ENCODE measurements at regions not wholly inside any gene's neighbourhood (a gene's known extent, or its start where the extent isn't known, plus 50 kb on each side); places are given as distances from the start of the nearest gene placed in this dataset.
A peak's percentile ranks its signal among the peaks of the same experiment; 100 is the strongest.

DNA sequence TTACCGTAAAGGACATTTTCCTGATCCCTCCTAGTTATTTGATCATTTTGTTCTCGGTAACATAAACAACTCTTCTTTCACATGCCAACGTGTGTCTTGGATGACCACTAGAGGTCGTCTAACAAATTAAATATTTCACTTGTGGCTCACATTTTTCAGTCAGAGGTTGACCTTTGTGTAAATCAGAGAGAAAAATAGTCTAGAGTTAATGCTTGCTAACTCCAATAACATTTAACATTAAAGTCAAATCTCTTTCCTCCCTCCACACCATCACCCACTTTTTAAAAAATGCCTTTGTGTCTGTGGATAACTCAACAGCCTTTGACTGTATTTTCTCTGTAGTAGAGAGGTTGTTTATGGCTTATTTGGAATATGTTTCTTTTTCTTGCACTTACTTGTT is 220.5 kb upstream of the B3GALT2 start:
- CTCF ChIA-PET, result interaction anchor here (1.6 kb wide), 1 partner anchor 11 kb away, joined by 4 read pairs; no protein-coding TSS in a partner anchor
- H3K4me2 ChIP-seq, result peak overlapping the region; percentile 43; the same call in 2 of the 3 replicates
- ATAC-seq (peak; percentile 67 to 78; a peak in 4 of 6 replicates), DNase-seq (ENCODE audit: low read depth in 1 of 2, low spot score in 1 of 2) (peak; percentile 24 to 62), FAIRE-seq (peak; percentile 95)
- H3K4me3 ChIP-seq, result no peak overlapping the region
- POLR2A ChIA-PET, result no interaction called here
- no peaks in the 10 kb centered on the region for H3K9me3 ChIP-seq
- WGBS (ENCODE audit: missing lambda C conversion rate), result 5% methylated on average over 4 of the region's 4 CpGs
- no peak overlapping the region for H3K27ac ChIP-seq
- H3K4me1 ChIP-seq, result peaks cover 8% of the 10 kb centered on the region; the same call in 2 of the 3 replicates
- no peak for TF ChIP-seq ZSCAN20 (CRISPR knock-in tag; IDR thresholded peaks at IDR 0.05)
- no peak for TF ChIP-seq ZFP36 (IDR thresholded peaks at IDR 0.05; ENCODE audit: borderline replicate concordance, partially characterized antibody)
- no peak for TF ChIP-seq SREBF2 (IDR thresholded peaks at IDR 0.05)
- TF ChIP-seq PHF8 (IDR thresholded peaks at IDR 0.05; ENCODE audit: borderline replicate concordance, low read depth), result no peak
- no peak for TF ChIP-seq NFE2L2 (conservative IDR thresholded peaks at IDR 0.05; ENCODE audit: low read length)
- TF ChIP-seq EP300 (IDR thresholded peaks at IDR 0.05), result no peak
- TF ChIP-seq POLR2A (IDR thresholded peaks at IDR 0.05; ENCODE audit: low read length), result no peak
- TF ChIP-seq FOSL2 (IDR thresholded peaks at IDR 0.05), result no peak
- no peak for TF ChIP-seq FOSL2 (CRISPR knock-in tag; IDR thresholded peaks at IDR 0.05)
- peak; percentile 85 for TF ChIP-seq SMC3 (IDR thresholded peaks at IDR 0.05)
- TF ChIP-seq HDAC2 (IDR thresholded peaks at IDR 0.05), result no peak
- TF ChIP-seq, protein P1, sequence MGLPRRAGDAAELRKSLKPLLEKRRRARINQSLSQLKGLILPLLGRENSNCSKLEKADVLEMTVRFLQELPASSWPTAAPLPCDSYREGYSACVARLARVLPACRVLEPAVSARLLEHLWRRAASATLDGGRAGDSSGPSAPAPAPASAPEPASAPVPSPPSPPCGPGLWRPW (IDR thresholded peaks at IDR 0.05), result no peak
- no peak for TF ChIP-seq TFCP2L1 (CRISPR knock-in tag; IDR thresholded peaks at IDR 0.05)
- no peak for TF ChIP-seq JUN (IDR thresholded peaks at IDR 0.05)
- TF ChIP-seq, protein P2, sequence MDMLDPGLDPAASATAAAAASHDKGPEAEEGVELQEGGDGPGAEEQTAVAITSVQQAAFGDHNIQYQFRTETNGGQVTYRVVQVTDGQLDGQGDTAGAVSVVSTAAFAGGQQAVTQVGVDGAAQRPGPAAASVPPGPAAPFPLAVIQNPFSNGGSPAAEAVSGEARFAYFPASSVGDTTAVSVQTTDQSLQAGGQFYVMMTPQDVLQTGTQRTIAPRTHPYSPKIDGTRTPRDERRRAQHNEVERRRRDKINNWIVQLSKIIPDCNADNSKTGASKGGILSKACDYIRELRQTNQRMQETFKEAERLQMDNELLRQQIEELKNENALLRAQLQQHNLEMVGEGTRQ (IDR thresholded peaks at IDR 0.05), result no peak
- no peak for TF ChIP-seq RARB (CRISPR knock-in tag; IDR thresholded peaks at IDR 0.05)
- TF ChIP-seq RFX5 (IDR thresholded peaks at IDR 0.05), result no peak
- TF ChIP-seq, protein P3, sequence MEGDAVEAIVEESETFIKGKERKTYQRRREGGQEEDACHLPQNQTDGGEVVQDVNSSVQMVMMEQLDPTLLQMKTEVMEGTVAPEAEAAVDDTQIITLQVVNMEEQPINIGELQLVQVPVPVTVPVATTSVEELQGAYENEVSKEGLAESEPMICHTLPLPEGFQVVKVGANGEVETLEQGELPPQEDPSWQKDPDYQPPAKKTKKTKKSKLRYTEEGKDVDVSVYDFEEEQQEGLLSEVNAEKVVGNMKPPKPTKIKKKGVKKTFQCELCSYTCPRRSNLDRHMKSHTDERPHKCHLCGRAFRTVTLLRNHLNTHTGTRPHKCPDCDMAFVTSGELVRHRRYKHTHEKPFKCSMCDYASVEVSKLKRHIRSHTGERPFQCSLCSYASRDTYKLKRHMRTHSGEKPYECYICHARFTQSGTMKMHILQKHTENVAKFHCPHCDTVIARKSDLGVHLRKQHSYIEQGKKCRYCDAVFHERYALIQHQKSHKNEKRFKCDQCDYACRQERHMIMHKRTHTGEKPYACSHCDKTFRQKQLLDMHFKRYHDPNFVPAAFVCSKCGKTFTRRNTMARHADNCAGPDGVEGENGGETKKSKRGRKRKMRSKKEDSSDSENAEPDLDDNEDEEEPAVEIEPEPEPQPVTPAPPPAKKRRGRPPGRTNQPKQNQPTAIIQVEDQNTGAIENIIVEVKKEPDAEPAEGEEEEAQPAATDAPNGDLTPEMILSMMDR (IDR thresholded peaks at IDR 0.05), result peak; percentile 85
- no peak for TF ChIP-seq GATA3 (IDR thresholded peaks at IDR 0.05; ENCODE audit: borderline replicate concordance)
- TF ChIP-seq BCL3 (IDR thresholded peaks at IDR 0.05), result no peak
- TF ChIP-seq RAD21 (conservative IDR thresholded peaks at IDR 0.05 in 1 of 2, IDR thresholded peaks at IDR 0.05 in 1 of 2), result peak; percentile 69 to 77
- no peak for TF ChIP-seq EHMT2 (IDR thresholded peaks at IDR 0.05; ENCODE audit: low read depth)
- TF ChIP-seq CHD4 (IDR thresholded peaks at IDR 0.05; ENCODE audit: borderline replicate concordance), result no peak
- 0 out of 2 replicates have a peak, but pooled peaks have one; percentile 26 for TF ChIP-seq FOXS1 (CRISPR knock-in tag; IDR thresholded peaks at IDR 0.05)
- no peak for TF ChIP-seq ATOH8 (CRISPR knock-in tag; IDR thresholded peaks at IDR 0.05; ENCODE audit: low read depth)
- no peak for TF ChIP-seq RNF2 (IDR thresholded peaks at IDR 0.05; ENCODE audit: borderline replicate concordance, low read depth)
- no peak for TF ChIP-seq BHLHE40 (IDR thresholded peaks at IDR 0.05; ENCODE audit: low read depth, low read length)
- no peak for TF ChIP-seq MYC (IDR thresholded peaks at IDR 0.05; ENCODE audit: borderline replicate concordance, low read length)
- no peak for TF ChIP-seq FOSB (CRISPR knock-in tag; IDR thresholded peaks at IDR 0.05)
- no peak for TF ChIP-seq RCOR1 (IDR thresholded peaks at IDR 0.05; ENCODE audit: low read depth, low read length)
- TF ChIP-seq EHF (CRISPR knock-in tag; IDR thresholded peaks at IDR 0.05), result no peak
- no peak for TF ChIP-seq KDM1A (IDR thresholded peaks at IDR 0.05; ENCODE audit: low read depth)
- TF ChIP-seq PBX3 (IDR thresholded peaks at IDR 0.05), result no peak
- TF ChIP-seq ZNF302 (CRISPR knock-in tag; IDR thresholded peaks at IDR 0.05), result no peak
- no peak for TF ChIP-seq NR3C1 (IDR thresholded peaks at IDR 0.05)
- no peak for TF ChIP-seq ZC3H11A (IDR thresholded peaks at IDR 0.05)

Data from A549 (cell line).